Gastroesophageal sphincter (tissue), 3 donors: ENCODE measurements at regions not wholly inside any gene's neighbourhood (a gene's known extent, or its start where the extent isn't known, plus 50 kb on each side); places are given as distances from the start of the nearest gene placed in this dataset.

Source experiments
- CTCF ChIP-seq, 4 experiments: fragments of 200-600 bp in 2 of 4; fragments of 450-650 bp in 2 of 4; sonication (generic) in 1 of 4; IDR thresholded peaks; one replicate each; pipeline ENCODE4 v1.5.1; 2017 to 2019; ENCODE audit warnings: antibody characterized with exemption in 4 of 4, mild to moderate bottlenecking in 2 of 4, moderate library complexity in 2 of 4
- EP300 ChIP-seq: sonication (generic); formaldehyde crosslinking; IDR thresholded peaks from one replicate; pipeline ENCODE4 v1.6.1; 2017; ENCODE audit warnings: antibody characterized with exemption, mild to moderate bottlenecking
- POLR2A ChIP-seq, 2 donors: fragments of 450-650 bp; IDR thresholded peaks; one replicate each; pipeline ENCODE4 v1.6.1; 2017; ENCODE audit warnings: antibody characterized with exemption in 2 of 2, mild to moderate bottlenecking in 2 of 2, moderate library complexity in 1 of 2
- POLR2AphosphoS5 ChIP-seq: sonication (generic); formaldehyde crosslinking; IDR thresholded peaks from one replicate; pipeline ENCODE4 v1.6.1; 2017; ENCODE audit warnings: antibody characterized with exemption

- TF ChIP-seq EP300 (no peak), POLR2A (IDR thresholded peaks at IDR 0.05) (no peak), CTCF (IDR thresholded peaks at IDR 0.05) (no peak), POLR2AphosphoS5 (no peak)
These were observed 108.2 kb upstream of the UBE2E3 start for GRCh38 chr2:180872255-180872654.
